HuH-7 (cell line): ENCODE measurements at regions not wholly inside any gene's neighbourhood (a gene's known extent, or its start where the extent isn't known, plus 50 kb on each side); places are given as distances from the start of the nearest gene placed in this dataset.

Experiments
- DNase-seq: peaks from one replicate; pipeline ENCODE4 v3.0.0; 2011; ENCODE audit warnings: low spot score

- DNase-seq = no peak
Measured at GRCh38 chrX:39289827-39290226, 488.6 kb downstream of the MID1IP1 start.

GRCh38 chrX:39293203-39293602 is 491.9 kb downstream of the MID1IP1 start:
- DNase-seq = no peak

- no peak for DNase-seq
Measured at GRCh38 chrX:39296472-39296871, 495.2 kb downstream of the MID1IP1 start.

DNA sequence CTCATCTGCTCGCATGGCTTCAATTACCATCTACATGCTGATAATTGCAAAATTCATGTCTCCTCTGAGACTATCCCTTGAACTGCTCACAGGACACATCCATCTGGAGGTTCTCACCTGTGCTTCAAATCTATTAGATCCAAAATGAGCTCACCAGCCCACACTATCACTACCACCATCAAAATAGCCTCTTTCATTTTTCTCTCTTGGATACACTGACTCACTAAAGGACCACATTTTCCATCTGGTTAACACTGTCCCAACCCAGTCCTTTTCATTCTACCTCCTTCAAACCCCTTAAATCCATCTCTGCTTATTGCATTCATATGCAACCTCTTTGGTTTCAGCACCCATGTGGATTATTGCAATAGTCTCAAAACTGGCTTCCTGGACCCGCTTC is 497.6 kb downstream of the MID1IP1 start:
- DNase-seq = no peak

- DNase-seq = no peak
Measured at GRCh38 chrX:39299615-39300014, 498.4 kb downstream of the MID1IP1 start.

GRCh38 chrX:39301036-39301435 is 499.8 kb downstream of the MID1IP1 start:
- no peak for DNase-seq

- DNase-seq = no peak
Measured at GRCh38 chrX:39302838-39303237, 501.6 kb downstream of the MID1IP1 start.

GRCh38 chrX:39304746-39305145 is 503.5 kb downstream of the MID1IP1 start:
- DNase-seq = no peak

DNA sequence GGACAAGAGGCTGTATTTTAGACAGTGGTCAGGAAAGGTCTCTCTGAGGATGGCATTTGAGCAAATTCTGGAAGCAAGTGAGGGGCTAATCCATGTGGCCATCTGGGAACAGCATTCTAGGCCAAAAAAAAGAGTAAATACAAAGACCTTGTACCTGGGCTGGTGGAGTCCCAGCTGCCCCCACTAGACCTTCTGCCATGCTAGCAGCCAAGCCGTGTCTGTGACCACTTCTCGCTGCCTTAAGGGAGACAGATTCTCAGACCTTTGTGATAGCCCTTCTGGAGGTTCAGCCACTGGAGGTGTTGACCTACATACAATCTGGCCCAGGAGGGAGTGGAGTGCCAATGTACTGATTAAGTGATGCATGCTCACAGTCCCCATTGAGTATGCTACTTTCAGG is 506.2 kb downstream of the MID1IP1 start:
- DNase-seq = no peak

DNA sequence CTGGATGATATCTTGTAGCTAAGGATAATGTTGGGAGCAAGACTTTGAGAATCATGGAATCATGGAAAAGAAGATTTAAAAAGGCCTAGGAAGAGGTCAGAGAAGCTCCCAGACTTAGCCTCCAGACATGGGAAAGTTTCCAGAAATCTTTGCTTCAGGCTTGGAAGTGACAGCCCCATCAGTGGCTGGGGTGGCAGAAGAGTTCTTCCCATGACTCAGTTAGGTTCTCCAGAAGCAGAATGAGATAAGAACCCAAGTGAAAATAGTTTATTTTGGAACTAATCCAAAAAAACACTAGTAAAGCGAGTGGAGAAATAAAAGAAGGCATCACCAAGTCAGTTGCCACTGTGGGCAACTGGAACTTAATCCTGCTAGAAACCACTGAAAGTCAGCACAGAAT is 506.9 kb downstream of the MID1IP1 start:
- DNase-seq = no peak

DNA sequence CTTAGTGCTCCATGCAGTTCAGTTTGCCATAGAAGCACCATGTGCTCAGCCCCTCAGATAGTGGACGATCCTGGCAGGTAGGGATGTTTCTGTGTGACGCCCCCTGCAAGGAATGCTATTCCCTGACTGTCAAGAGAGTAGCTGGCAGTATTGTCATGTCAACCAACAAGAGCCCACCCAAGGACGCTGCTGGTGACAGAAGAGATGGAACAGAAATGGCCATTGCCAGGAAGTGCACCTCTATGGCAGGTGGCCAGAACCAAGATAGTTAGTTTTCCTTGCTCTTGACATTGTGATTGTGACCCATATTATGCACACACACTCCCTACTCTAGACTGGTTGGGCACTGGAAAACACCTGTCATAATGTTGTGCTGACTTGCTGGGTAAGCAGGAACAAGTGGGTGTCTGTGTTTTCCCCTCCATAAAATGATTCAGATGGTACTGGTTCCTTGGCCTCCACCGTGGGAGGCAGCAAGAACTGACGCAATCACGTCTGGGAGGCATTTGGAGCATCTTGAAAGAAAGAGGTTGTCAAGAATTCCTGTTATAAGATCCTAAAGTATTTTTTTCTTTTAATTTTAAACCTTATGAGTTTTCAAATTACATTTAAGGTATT is 507.9 kb downstream of the MID1IP1 start:
- DNase-seq = no peak

- DNase-seq = no peak
Measured at GRCh38 chrX:39309721-39310152, 508.5 kb downstream of the MID1IP1 start.

DNA sequence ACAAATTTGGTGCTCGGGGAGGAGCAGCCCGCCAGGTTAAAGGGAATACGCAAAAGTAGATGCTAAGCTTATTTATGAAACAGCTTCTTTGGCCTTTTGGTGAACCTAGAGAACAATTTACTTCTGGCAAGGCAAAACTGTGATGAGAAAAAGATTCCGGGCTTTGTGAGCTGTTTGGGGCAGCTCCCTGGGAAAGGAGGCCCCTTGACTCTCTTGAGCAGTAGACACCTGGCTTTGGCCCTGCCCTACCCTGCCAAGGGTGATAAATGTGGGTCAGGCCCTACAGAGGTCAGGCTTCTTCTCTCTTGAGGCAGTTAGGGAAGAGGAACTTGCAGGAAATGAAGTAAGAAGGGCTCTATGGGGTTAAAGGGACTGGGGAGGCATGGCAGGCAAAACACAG is 509.6 kb downstream of the MID1IP1 start:
- no peak for DNase-seq

GRCh38 chrX:39311646-39312045 is 510.4 kb downstream of the MID1IP1 start:
- DNase-seq = no peak

DNA sequence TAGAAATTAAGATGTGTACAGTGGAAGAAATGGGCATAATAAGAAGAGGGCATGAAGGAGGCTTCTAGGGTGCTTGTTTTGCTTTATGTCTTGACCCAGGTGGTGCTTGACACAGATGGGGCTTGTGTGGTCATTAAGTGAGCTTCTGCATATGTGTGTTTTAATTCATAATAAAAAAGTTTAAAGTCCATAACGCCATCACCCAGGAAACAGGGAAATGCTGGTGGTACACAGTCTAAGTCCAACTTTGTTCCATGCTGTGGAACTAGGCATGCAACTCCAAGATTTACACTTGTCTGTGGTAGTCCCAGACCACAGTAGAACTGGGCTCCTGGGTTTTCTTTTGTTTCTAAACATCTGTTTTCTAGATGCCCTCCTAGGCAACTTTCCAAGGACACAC is 511.9 kb downstream of the MID1IP1 start:
- DNase-seq = no peak

DNA sequence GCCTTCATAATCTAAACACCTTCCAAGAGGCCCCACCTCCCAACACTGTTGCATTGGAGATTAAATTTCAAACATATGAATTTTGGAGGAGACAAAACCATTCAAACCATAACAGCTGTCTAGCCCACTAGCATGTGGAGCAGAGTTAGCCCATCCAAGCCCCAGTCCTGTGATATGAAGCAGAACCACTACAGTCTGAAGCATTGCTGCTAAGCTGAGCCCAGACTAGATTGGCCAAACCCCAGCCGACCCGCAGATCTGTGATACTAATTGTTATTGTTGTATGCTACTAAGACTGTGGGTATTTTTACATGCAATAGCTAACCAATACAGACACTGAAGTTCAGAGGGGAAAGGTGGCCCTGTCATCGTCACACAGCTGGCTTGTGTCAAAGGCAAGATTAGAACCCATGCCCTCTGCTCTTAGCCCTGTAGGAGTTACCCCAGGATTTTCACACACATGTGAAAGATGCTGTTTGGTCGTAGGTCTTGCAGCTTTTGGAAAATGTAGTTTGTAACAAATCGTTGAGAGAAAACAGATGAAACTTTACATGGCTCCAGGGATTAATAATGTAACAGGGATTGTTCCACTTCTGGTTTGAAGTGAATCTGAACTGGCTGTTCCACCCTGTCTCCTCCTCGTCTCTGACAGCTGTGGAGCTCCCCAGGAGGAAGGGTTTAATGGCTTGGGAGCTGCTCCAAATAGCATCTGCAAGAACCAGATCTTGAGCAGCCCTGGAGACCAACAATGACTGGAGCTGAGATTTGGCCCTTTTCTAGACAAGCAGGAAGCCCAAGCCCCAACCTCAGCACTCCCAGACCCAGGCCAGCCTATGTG is 517.5 kb downstream of the MID1IP1 start:
- DNase-seq = no peak

DNA sequence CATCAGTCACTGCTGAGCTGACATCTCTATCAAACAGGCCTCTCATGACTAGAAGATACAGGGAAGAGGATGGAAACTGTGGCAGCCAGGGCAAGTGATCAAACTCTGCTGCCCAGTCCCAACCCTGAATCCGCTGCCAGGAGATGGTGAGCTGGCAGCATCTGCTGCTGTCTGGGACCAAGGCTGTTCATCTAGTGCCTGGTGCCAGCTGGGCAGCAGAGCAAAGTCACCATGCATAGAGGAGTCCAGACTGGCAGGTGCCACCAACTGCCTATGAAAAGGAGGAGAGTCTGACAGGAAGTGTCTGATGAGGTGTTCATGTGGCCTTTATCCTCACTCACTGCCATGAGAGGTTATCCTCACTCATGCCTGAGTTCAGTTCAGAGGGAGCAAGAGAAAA is 518.9 kb downstream of the MID1IP1 start:
- DNase-seq = no peak

DNA sequence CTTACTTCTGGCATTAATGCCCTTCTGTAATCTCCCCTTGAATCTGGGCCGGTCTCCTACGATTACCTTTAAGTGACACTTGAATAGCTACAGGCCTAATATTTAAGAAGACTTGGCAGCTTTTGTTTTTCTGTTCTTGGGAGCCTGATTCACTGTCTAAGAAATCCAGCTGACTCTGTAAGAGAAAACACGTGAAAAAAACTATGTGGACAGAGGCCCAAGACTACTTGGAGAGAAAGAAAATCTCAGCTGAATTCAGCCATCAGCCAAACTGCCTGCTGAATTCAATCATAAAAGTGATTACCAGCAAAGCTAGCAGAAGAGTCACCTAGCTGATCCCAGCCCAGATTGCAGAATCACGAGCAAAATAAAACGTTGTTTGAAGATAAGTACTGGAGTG is 521.2 kb downstream of the MID1IP1 start:
- no peak for DNase-seq

- no peak for DNase-seq
Measured at GRCh38 chrX:39324233-39324930, 523.1 kb downstream of the MID1IP1 start.

- DNase-seq = no peak
Measured at GRCh38 chrX:39327255-39327654, 526.0 kb downstream of the MID1IP1 start.

DNA sequence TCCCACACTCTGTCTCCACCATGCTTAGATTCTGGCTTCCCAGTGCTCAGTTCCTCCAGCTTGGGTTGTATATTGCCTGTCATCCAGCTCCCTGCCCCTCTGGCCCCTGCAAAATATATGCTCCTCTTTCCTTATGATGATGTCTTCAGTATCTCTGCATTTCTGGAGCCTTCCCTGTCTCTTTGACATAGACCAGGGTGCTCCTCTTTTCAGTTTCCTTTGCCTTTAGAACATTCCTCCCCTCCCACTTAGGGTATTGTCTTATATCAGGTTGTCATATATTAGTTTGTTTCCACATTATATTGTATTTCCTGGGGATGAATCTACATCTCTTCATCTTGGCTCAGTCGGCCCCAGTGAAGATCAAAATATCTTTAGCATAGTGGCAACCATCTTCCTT is 526.4 kb downstream of the MID1IP1 start:
- DNase-seq = no peak

DNA sequence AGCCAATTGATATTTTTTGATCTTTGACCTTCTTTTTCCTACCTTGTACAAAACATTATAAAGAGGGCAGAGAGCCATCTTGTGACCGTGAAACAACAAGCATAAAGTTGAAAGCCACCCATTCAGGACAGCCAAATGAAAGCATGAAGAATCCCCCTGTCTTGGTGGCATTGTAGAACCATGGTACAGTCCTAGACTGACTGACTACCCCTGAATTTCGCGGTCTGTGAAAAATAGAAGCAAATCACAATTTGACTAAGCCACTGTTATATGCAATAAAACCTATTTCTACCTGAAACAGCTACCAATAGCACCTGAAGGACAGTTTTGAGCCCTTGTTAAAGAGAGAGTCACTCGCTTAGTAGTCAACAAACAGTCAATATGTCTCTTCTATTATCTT is 527.4 kb downstream of the MID1IP1 start:
- DNase-seq = no peak

DNA sequence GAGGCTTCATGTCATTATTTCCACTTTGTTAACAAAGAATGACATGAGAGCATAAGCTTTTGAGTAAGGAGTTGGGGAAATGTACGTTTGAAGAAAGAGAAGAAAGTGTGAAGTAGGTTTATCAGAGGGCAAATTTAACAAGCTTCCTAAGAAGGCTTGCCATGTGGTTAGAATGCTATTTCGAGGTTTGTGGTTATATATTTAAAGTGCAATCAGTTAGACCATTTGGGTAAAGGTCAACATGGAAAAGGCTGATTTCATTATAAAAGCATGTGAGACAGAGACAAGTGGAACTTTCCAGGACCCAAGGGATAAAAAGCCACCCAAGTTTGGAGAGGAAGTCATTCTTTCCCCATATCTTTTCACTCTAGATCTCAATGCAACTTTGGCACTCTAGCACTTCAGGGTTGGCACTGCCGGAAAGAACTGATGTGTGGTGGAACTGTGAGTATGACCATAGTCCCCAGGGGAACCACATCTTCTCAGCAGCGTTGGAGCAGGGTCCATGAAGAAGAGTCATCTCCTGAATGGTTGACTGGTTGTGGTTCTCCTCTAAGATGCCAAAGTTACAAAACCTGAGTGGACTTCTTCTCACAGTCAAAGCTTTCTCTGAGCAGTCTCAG is 529.9 kb downstream of the MID1IP1 start:
- DNase-seq = no peak
